ENCODE measurements at regions not wholly inside any gene's neighbourhood (a gene's known extent, or its start where the extent isn't known, plus 50 kb on each side); places are given as distances from the start of the nearest gene placed in this dataset.

- TF ChIP-seq, protein P1, sequence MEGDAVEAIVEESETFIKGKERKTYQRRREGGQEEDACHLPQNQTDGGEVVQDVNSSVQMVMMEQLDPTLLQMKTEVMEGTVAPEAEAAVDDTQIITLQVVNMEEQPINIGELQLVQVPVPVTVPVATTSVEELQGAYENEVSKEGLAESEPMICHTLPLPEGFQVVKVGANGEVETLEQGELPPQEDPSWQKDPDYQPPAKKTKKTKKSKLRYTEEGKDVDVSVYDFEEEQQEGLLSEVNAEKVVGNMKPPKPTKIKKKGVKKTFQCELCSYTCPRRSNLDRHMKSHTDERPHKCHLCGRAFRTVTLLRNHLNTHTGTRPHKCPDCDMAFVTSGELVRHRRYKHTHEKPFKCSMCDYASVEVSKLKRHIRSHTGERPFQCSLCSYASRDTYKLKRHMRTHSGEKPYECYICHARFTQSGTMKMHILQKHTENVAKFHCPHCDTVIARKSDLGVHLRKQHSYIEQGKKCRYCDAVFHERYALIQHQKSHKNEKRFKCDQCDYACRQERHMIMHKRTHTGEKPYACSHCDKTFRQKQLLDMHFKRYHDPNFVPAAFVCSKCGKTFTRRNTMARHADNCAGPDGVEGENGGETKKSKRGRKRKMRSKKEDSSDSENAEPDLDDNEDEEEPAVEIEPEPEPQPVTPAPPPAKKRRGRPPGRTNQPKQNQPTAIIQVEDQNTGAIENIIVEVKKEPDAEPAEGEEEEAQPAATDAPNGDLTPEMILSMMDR (IDR thresholded peaks at IDR 0.05) = no peak
- TF ChIP-seq POLR2AphosphoS5 (IDR thresholded peaks at IDR 0.05) = no peak
- no peak for TF ChIP-seq POLR2A (IDR thresholded peaks at IDR 0.05)
- TF ChIP-seq EP300 (IDR thresholded peaks at IDR 0.05) = no peak
Observed at GRCh38 chr12:105956662-105957457, 181.9 kb downstream of the NUAK1 start.
